K562 (cell line): ENCODE measurements at regions not wholly inside any gene's neighbourhood (a gene's known extent, or its start where the extent isn't known, plus 50 kb on each side); places are given as distances from the start of the nearest gene placed in this dataset.

Source experiments
- DPF2 ChIP-seq: fragments of 450-650 bp; IDR thresholded peaks from 2 replicates; pipeline ENCODE4 v1.6.1; 2016
- HSF4 ChIP-seq: fragments of 250-450 bp; sonication (Bioruptor Pico); IDR thresholded peaks from 2 replicates; pipeline ENCODE4 v2.1.2; 2022; ENCODE audit warnings: mild to moderate bottlenecking, moderate library complexity, borderline replicate concordance
- MGA ChIP-seq: fragments of 450-650 bp; IDR thresholded peaks from 2 replicates; pipeline ENCODE4 v1.6.1; 2016; ENCODE audit warnings: mild to moderate bottlenecking, moderate library complexity
- NFE2 ChIP-seq: IDR thresholded peaks from 2 replicates; pipeline ENCODE4 v1.6.1; 2014; ENCODE audit warnings: antibody characterized with exemption, low read depth
- NONO ChIP-seq, 2 experiments: fragments of 200-400 bp in 1 of 2; fragments of 450-650 bp in 1 of 2; formaldehyde crosslinking in 1 of 2; IDR thresholded peaks; 2 replicates each; pipeline ENCODE4 v1.6.1; 2017; ENCODE audit warnings: low read depth in 2 of 2, mild to moderate bottlenecking in 2 of 2, moderate library complexity in 2 of 2, low read length in 1 of 2
- NR2F6 ChIP-seq: fragments of 450-650 bp; formaldehyde crosslinking; IDR thresholded peaks from 2 replicates; pipeline ENCODE4 v1.4.0; 2020; ENCODE audit warnings: mild to moderate bottlenecking
- PBX2 ChIP-seq, 2 experiments: IDR thresholded peaks in 1 of 2; conservative IDR thresholded peaks in 1 of 2; 2 replicates each; pipeline ENCODE4 v1.6.1; 2016; ENCODE audit warnings: low read depth in 2 of 2, mild to moderate bottlenecking in 1 of 2, missing compliant biosample characterization in 1 of 2, missing genetic modification characterization in 1 of 2, moderate library complexity in 1 of 2
- PHF21A ChIP-seq: fragments of 450-650 bp; IDR thresholded peaks from 2 replicates; pipeline ENCODE4 v1.6.1; 2017; ENCODE audit warnings: low read depth, borderline replicate concordance
- RBM22 ChIP-seq: fragments of 200-400 bp; formaldehyde crosslinking; IDR thresholded peaks from 2 replicates; pipeline ENCODE4 v1.6.1; 2018; ENCODE audit warnings: low read length, low read depth; ENCODE audit not compliant: poor library complexity, severe bottlenecking
- SMARCA4 ChIP-seq: fragments of 450-650 bp; IDR thresholded peaks from 2 replicates; pipeline ENCODE4 v1.6.1; 2016
- ZBTB43 ChIP-seq: sonication (generic); formaldehyde crosslinking; IDR thresholded peaks from 2 replicates; pipeline ENCODE4 v1.8.0; 2023; ENCODE audit warnings: mild to moderate bottlenecking, missing genetic modification reagents

DNA sequence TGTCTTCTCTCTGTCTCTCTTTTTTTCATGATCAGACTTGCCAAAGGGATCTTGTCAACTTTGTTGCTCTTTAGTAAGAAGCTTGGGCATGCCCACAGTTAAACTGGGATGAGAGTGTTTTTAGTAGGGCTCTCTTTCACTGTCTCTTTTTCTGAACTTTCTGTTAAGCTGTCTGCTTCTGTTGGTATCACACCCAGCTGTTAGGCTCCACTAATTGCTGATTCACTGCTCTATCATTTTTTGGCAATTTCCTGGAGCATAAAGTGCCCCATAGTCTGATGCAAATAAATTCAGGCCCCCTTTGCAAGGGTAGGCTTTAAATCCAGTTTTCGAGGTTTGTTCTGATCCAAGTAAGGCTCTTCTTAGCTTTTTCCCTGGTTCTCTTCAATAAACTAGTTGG is 360.4 kb upstream of the ADAMTS9 start (continued):
- TF ChIP-seq MGA: no peak
- peak; percentile 86 for TF ChIP-seq NFE2
- TF ChIP-seq DPF2: 0 out of 2 replicates have a peak, but pooled peaks have one; percentile 21
- no peak for TF ChIP-seq NONO (IDR thresholded peaks at IDR 0.05; ENCODE audit: low read depth in 2 of 2, low read length in 1 of 2)
- TF ChIP-seq PHF21A: no peak
- TF ChIP-seq SMARCA4: 0 out of 2 replicates have a peak, but pooled peaks have one; percentile 24
- TF ChIP-seq NR2F6 (CRISPR knock-in tag): no peak
- TF ChIP-seq PBX2 (CRISPR knock-in tag; IDR thresholded peaks at IDR 0.05; ENCODE audit: low read depth): no peak
- TF ChIP-seq PBX2 (tag; conservative IDR thresholded peaks at IDR 0.05; ENCODE audit: low read depth): no peak
- TF ChIP-seq HSF4 (CRISPR knock-in tag): no peak
- no peak for TF ChIP-seq RBM22
- no peak for TF ChIP-seq ZBTB43 (CRISPR knock-in tag)
